ENCODE measurements at regions not wholly inside any gene's neighbourhood (a gene's known extent, or its start where the extent isn't known, plus 50 kb on each side); places are given as distances from the start of the nearest gene placed in this dataset.

GRCh38 chrX:6803607-6804006 is 268.7 kb upstream of the VCX3A start:
- TF ChIP-seq CTCF (IDR thresholded peaks at IDR 0.05) (no peak), POLR2A (IDR thresholded peaks at IDR 0.05) (no peak)

Data from adrenal gland (tissue), 5 donors.